HG02852 (cell line): ENCODE measurements at regions not wholly inside any gene's neighbourhood (a gene's known extent, or its start where the extent isn't known, plus 50 kb on each side); places are given as distances from the start of the nearest gene placed in this dataset.
"Not testable (repeated sequence)": the region's sequence is repeated elsewhere in the genome, so short reads cannot be mapped to it uniquely, and the experiment has no call there.

Experiments
- ATAC-seq: cut with Tn5 transposase; IDR thresholded peaks from one replicate; pipeline ENCODE4 v1.9.1; 2021; ENCODE audit warnings: mild to moderate bottlenecking, moderate library complexity; ENCODE audit not compliant: unreplicated experiment

GRCh38 chr18:60067426-60068210, 167.8 kb downstream of the PMAIP1 start:
- no peak for ATAC-seq

- ATAC-seq = no peak
These were observed 166.6 kb downstream of the PMAIP1 start for GRCh38 chr18:60066219-60066975.

- no peak for ATAC-seq
These were observed 164.5 kb downstream of the PMAIP1 start for GRCh38 chr18:60064271-60064670.

- ATAC-seq = not testable (repeated sequence)
These were observed 163.0 kb downstream of the PMAIP1 start for GRCh38 chr18:60062831-60063230.

GRCh38 chr18:60062396-60062795, 162.6 kb downstream of the PMAIP1 start:
- ATAC-seq = no peak

GRCh38 chr18:60060578-60060977, 160.8 kb downstream of the PMAIP1 start:
- no peak for ATAC-seq

- no peak for ATAC-seq
These were observed 160.2 kb downstream of the PMAIP1 start for GRCh38 chr18:60060026-60060425.

- ATAC-seq = no peak
These were observed 159.4 kb downstream of the PMAIP1 start for GRCh38 chr18:60059216-60059615.

- peak; percentile 59 for ATAC-seq
These were observed 154.0 kb downstream of the PMAIP1 start for GRCh38 chr18:60053747-60054304.

GRCh38 chr18:60050821-60051220, 151.0 kb downstream of the PMAIP1 start:
- ATAC-seq = no peak

- no peak for ATAC-seq
These were observed 149.4 kb downstream of the PMAIP1 start for GRCh38 chr18:60049172-60049571.

- no peak for ATAC-seq
These were observed 147.8 kb downstream of the PMAIP1 start for GRCh38 chr18:60047556-60047955.

- ATAC-seq = no peak
These were observed 144.7 kb downstream of the PMAIP1 start for GRCh38 chr18:60044290-60045006.

- no peak for ATAC-seq
These were observed 141.2 kb downstream of the PMAIP1 start for GRCh38 chr18:60040971-60041370.

- no peak for ATAC-seq
These were observed 138.9 kb downstream of the PMAIP1 start for GRCh38 chr18:60038731-60039130.

- ATAC-seq = no peak
These were observed 127.6 kb downstream of the PMAIP1 start for GRCh38 chr18:60027397-60027796.

- no peak for ATAC-seq
These were observed 125.1 kb downstream of the PMAIP1 start for GRCh38 chr18:60024857-60025256.

- ATAC-seq = no peak
These were observed 124.5 kb downstream of the PMAIP1 start for GRCh38 chr18:60024345-60024744.

- ATAC-seq = peak; percentile 66
These were observed 123.0 kb downstream of the PMAIP1 start for GRCh38 chr18:60022671-60023276.

- ATAC-seq = no peak
These were observed 121.8 kb downstream of the PMAIP1 start for GRCh38 chr18:60021556-60021955.
